T-helper 2 cell treated with Interferon-gamma antibody and Interleukin-4, amounts not matched to agents 5 μg/mL and 100 μg/mL, for 36 hours (primary cell): ENCODE measurements at regions not wholly inside any gene's neighbourhood (a gene's known extent, or its start where the extent isn't known, plus 50 kb on each side); places are given as distances from the start of the nearest gene placed in this dataset.
"Not testable (repeated sequence)": the region's sequence is repeated elsewhere in the genome, so short reads cannot be mapped to it uniquely, and the experiment has no call there.

ENCODE experiments used
- DNase-seq: peaks from one replicate; pipeline ENCODE4 v3.0.0; 2021; ENCODE audit warnings: low spot score
- H3K27ac Mint-ChIP-seq: one replicate; pipeline ENCODE4 v1.8.0; 2021; ENCODE audit warnings: mild to moderate bottlenecking, mixed read lengths
- H3K27me3 Mint-ChIP-seq: one replicate; pipeline ENCODE4 v1.8.0; 2021; ENCODE audit warnings: low read depth, mixed read lengths
- H3K36me3 Mint-ChIP-seq: one replicate; pipeline ENCODE4 v1.8.0; 2021; ENCODE audit warnings: low read depth, mixed read lengths
- H3K4me1 Mint-ChIP-seq: one replicate; pipeline ENCODE4 v1.8.0; 2021; ENCODE audit warnings: low read depth, mixed read lengths
- H3K4me3 Mint-ChIP-seq: one replicate; pipeline ENCODE4 v1.8.0; 2022; ENCODE audit warnings: mild to moderate bottlenecking, moderate library complexity, mixed read lengths
- H3K9me3 Mint-ChIP-seq: one replicate; pipeline ENCODE4 v1.8.0; 2021; ENCODE audit warnings: mixed read lengths

- Mint-ChIP-seq H3K4me3 (no peak overlapping the region), H3K4me1 (peaks cover 17% of the 10 kb centered on the region), H3K27me3 (no peaks in the 10 kb centered on the region), H3K36me3 (no peaks in the 10 kb centered on the region), H3K27ac (no peak overlapping the region), H3K9me3 (peaks cover 1% of the 10 kb centered on the region)
- DNase-seq, result no peak
Observed at GRCh38 chr5:158511454-158511853, 588.3 kb downstream of the EBF1 start.

- Mint-ChIP-seq H3K27me3 (no peaks in the 10 kb centered on the region), H3K9me3 (peaks cover 6% of the 10 kb centered on the region), H3K27ac (no peak overlapping the region), H3K36me3 (no peaks in the 10 kb centered on the region), H3K4me1 (peaks cover 17% of the 10 kb centered on the region), H3K4me3 (no peak overlapping the region)
- DNase-seq, result no peak
Observed at GRCh38 chr5:158510479-158510878, 589.2 kb downstream of the EBF1 start.

GRCh38 chr5:158506648-158507047 lies 593.1 kb downstream of the EBF1 start:
- DNase-seq, result no peak
- Mint-ChIP-seq H3K4me1 (peaks cover 3% of the 10 kb centered on the region), H3K36me3 (no peaks in the 10 kb centered on the region), H3K9me3 (peaks cover 6% of the 10 kb centered on the region), H3K27ac (no peak overlapping the region), H3K4me3 (no peak overlapping the region), H3K27me3 (no peaks in the 10 kb centered on the region)

- Mint-ChIP-seq H3K27me3 (no peaks in the 10 kb centered on the region), H3K36me3 (no peaks in the 10 kb centered on the region), H3K27ac (no peak overlapping the region), H3K9me3 (peaks cover 6% of the 10 kb centered on the region), H3K4me3 (no peak overlapping the region), H3K4me1 (no peaks in the 10 kb centered on the region)
- no peak for DNase-seq
Observed at GRCh38 chr5:158502686-158503085, 597.0 kb downstream of the EBF1 start.

GRCh38 chr5:158499892-158500418 lies 599.8 kb downstream of the EBF1 start:
- Mint-ChIP-seq H3K4me3 (no peak overlapping the region), H3K9me3 (no peaks in the 10 kb centered on the region), H3K36me3 (no peaks in the 10 kb centered on the region), H3K4me1 (no peaks in the 10 kb centered on the region), H3K27me3 (no peaks in the 10 kb centered on the region), H3K27ac (no peak overlapping the region)
- no peak for DNase-seq

GRCh38 chr5:158499075-158499891 lies 600.4 kb downstream of the EBF1 start:
- H3K27me3 Mint-ChIP-seq, result no peaks in the 10 kb centered on the region
- H3K27ac Mint-ChIP-seq, result no peak overlapping the region
- H3K4me3 Mint-ChIP-seq, result no peak overlapping the region
- no peaks in the 10 kb centered on the region for H3K4me1 Mint-ChIP-seq
- H3K36me3 Mint-ChIP-seq, result no peaks in the 10 kb centered on the region
- H3K9me3 Mint-ChIP-seq, result no peaks in the 10 kb centered on the region
- no peak for DNase-seq

- no peak for DNase-seq
- H3K9me3 Mint-ChIP-seq, result no peaks in the 10 kb centered on the region
- no peaks in the 10 kb centered on the region for H3K27me3 Mint-ChIP-seq
- no peaks in the 10 kb centered on the region for H3K36me3 Mint-ChIP-seq
- H3K4me1 Mint-ChIP-seq, result no peaks in the 10 kb centered on the region
- H3K27ac Mint-ChIP-seq, result no peak overlapping the region
- H3K4me3 Mint-ChIP-seq, result no peak overlapping the region
Observed at GRCh38 chr5:158496624-158497023, 603.1 kb downstream of the EBF1 start.

GRCh38 chr5:158494541-158494940 lies 605.2 kb downstream of the EBF1 start:
- Mint-ChIP-seq H3K4me1 (no peaks in the 10 kb centered on the region), H3K27me3 (no peaks in the 10 kb centered on the region), H3K27ac (no peak overlapping the region), H3K36me3 (no peaks in the 10 kb centered on the region), H3K4me3 (no peak overlapping the region), H3K9me3 (no peaks in the 10 kb centered on the region)
- DNase-seq, result no peak

- H3K27me3 Mint-ChIP-seq, H3K4me1 Mint-ChIP-seq, H3K9me3 Mint-ChIP-seq, H3K36me3 Mint-ChIP-seq, H3K4me3 Mint-ChIP-seq, H3K27ac Mint-ChIP-seq, DNase-seq: not testable (repeated sequence)
Observed at GRCh38 chr5:158494044-158494443, 605.7 kb downstream of the EBF1 start.

GRCh38 chr5:158492841-158493242 lies 606.9 kb downstream of the EBF1 start:
- H3K9me3 Mint-ChIP-seq, result no peaks in the 10 kb centered on the region
- no peaks in the 10 kb centered on the region for H3K4me1 Mint-ChIP-seq
- peaks cover 1% of the 10 kb centered on the region for H3K27me3 Mint-ChIP-seq

GRCh38 chr5:158492136-158492535 lies 607.6 kb downstream of the EBF1 start:
- H3K36me3 Mint-ChIP-seq, result no peaks in the 10 kb centered on the region
- H3K27me3 Mint-ChIP-seq, result peaks cover 2% of the 10 kb centered on the region

More at GRCh38 chr5:158492841-158493242, 606.9 kb downstream of the EBF1 start:
- no peak overlapping the region for H3K4me3 Mint-ChIP-seq
- H3K36me3 Mint-ChIP-seq, result no peaks in the 10 kb centered on the region
- no peak overlapping the region for H3K27ac Mint-ChIP-seq
- no peak for DNase-seq

GRCh38 chr5:158487664-158488063 lies 612.1 kb downstream of the EBF1 start:
- H3K27ac Mint-ChIP-seq, result no peak overlapping the region
- no peaks in the 10 kb centered on the region for H3K36me3 Mint-ChIP-seq
- no peaks in the 10 kb centered on the region for H3K9me3 Mint-ChIP-seq
- no peak overlapping the region for H3K4me3 Mint-ChIP-seq
- no peaks in the 10 kb centered on the region for H3K4me1 Mint-ChIP-seq
- H3K27me3 Mint-ChIP-seq, result peaks cover 2% of the 10 kb centered on the region
- no peak for DNase-seq

More at GRCh38 chr5:158492136-158492535, 607.6 kb downstream of the EBF1 start:
- no peaks in the 10 kb centered on the region for H3K4me1 Mint-ChIP-seq
- DNase-seq, result no peak
- H3K4me3 Mint-ChIP-seq, result no peak overlapping the region
- H3K27ac Mint-ChIP-seq, result no peak overlapping the region
- H3K9me3 Mint-ChIP-seq, result no peaks in the 10 kb centered on the region

GRCh38 chr5:158487156-158487555 lies 612.6 kb downstream of the EBF1 start:
- H3K27me3 Mint-ChIP-seq, result peaks cover 2% of the 10 kb centered on the region
- DNase-seq, result no peak
- no peaks in the 10 kb centered on the region for H3K36me3 Mint-ChIP-seq
- H3K9me3 Mint-ChIP-seq, result no peaks in the 10 kb centered on the region
- no peaks in the 10 kb centered on the region for H3K4me1 Mint-ChIP-seq
- no peak overlapping the region for H3K4me3 Mint-ChIP-seq
- no peak overlapping the region for H3K27ac Mint-ChIP-seq

- Mint-ChIP-seq H3K36me3 (no peaks in the 10 kb centered on the region), H3K9me3 (no peaks in the 10 kb centered on the region), H3K27ac (no peak overlapping the region), H3K4me3 (no peak overlapping the region), H3K4me1 (no peaks in the 10 kb centered on the region), H3K27me3 (peaks cover 2% of the 10 kb centered on the region)
- no peak for DNase-seq
Observed at GRCh38 chr5:158486566-158486965, 613.1 kb downstream of the EBF1 start.
